Thyroid gland (tissue), 4 donors: ENCODE measurements at regions not wholly inside any gene's neighbourhood (a gene's known extent, or its start where the extent isn't known, plus 50 kb on each side); places are given as distances from the start of the nearest gene placed in this dataset.

ENCODE experiments used
- CTCF ChIP-seq, 6 experiments: fragments of 200-600 bp in 3 of 6; fragments of 450-650 bp in 3 of 6; sonication (generic) in 3 of 6; IDR thresholded peaks; one replicate each; pipeline ENCODE4 v1.5.1; 2016 to 2019; ENCODE audit warnings: antibody characterized with exemption in 6 of 6, mild to moderate bottlenecking in 2 of 6, inconsistent platforms in 1 of 6, moderate library complexity in 1 of 6
- POLR2A ChIP-seq, 2 donors: fragments of 450-650 bp; IDR thresholded peaks; one replicate each; pipeline ENCODE4 v1.6.1; 2017; ENCODE audit warnings: antibody characterized with exemption in 2 of 2, mild to moderate bottlenecking in 2 of 2, moderate library complexity in 1 of 2

GRCh38 chr15:58355973-58356372 lies 75.8 kb upstream of the LIPC start:
- TF ChIP-seq CTCF (IDR thresholded peaks at IDR 0.05) = no peak
- no peak for TF ChIP-seq POLR2A (IDR thresholded peaks at IDR 0.05)
